ENCODE measurements at regions not wholly inside any gene's neighbourhood (a gene's known extent, or its start where the extent isn't known, plus 50 kb on each side); places are given as distances from the start of the nearest gene placed in this dataset.

DNA sequence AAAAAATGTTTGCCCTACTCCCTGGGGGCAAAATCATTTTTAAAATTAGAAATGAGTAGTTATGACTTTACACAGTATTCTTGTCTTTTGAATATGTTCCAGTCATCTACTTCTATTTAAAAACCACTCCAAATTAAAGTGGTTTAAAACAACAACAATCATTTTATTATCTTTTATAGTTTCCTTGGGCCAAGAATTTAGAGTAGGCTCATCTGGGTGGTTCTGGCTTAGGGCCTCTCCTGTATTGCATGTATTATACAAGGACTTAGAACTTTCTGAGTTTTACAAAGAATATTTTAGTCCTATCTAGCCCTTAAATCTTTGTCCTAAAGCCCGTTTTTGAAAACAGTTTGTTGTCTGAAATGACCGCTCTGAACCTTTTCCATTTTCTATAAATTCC lies 132.5 kb upstream of the INTU start:
- no peaks in the 10 kb centered on the region for H3K9me3 ChIP-seq
- H3K4me1 ChIP-seq: no peaks in the 10 kb centered on the region
- H3K27me3 ChIP-seq: no peaks in the 10 kb centered on the region
- no peak for DNase-seq (ENCODE audit: extremely low spot score in 2 of 2)
- intact Hi-C loops (cut with DNase I): no loop called here
- H3K36me3 ChIP-seq: no peaks in the 10 kb centered on the region
- no peak overlapping the region for H3K27ac ChIP-seq
- TF ChIP-seq POLR2A (IDR thresholded peaks at IDR 0.05) (no peak), CTCF (IDR thresholded peaks at IDR 0.05) (no peak), POLR2AphosphoS5 (IDR thresholded peaks at IDR 0.05; ENCODE audit: insufficient read depth in 1 of 2, low read depth in 1 of 2) (no peak)
- H3K4me3 ChIP-seq: no peak overlapping the region

DNA sequence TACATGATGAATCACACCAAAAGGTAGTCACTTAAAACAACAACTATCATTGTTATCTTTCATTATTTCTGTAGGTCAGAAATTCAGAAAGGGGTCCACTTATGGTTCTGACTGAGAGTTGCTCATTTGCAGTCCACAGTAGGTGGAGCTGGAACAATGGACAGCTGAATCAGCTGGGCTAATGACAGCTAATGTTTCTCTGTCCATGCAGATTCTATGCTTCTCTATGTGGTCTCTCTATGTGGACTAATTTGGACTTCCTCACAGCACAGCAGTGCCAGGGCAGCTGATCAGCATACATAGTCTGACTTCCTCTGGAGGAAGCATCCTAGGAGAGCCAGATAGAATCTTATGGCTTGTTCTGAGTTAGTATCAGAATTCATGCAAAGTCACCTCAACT lies 131.7 kb upstream of the INTU start:
- no peak for TF ChIP-seq POLR2A (IDR thresholded peaks at IDR 0.05)
- TF ChIP-seq POLR2AphosphoS5 (IDR thresholded peaks at IDR 0.05; ENCODE audit: insufficient read depth in 1 of 2, low read depth in 1 of 2): no peak
- TF ChIP-seq CTCF (IDR thresholded peaks at IDR 0.05): no peak
- Histone ChIP-seq H3K9me3 (no peaks in the 10 kb centered on the region), H3K27me3 (no peaks in the 10 kb centered on the region), H3K36me3 (no peaks in the 10 kb centered on the region), H3K27ac (no peak overlapping the region), H3K4me3 (no peak overlapping the region), H3K4me1 (no peaks in the 10 kb centered on the region)
- intact Hi-C loops (cut with DNase I): no loop called here
- DNase-seq (ENCODE audit: extremely low spot score in 2 of 2): no peak

DNA sequence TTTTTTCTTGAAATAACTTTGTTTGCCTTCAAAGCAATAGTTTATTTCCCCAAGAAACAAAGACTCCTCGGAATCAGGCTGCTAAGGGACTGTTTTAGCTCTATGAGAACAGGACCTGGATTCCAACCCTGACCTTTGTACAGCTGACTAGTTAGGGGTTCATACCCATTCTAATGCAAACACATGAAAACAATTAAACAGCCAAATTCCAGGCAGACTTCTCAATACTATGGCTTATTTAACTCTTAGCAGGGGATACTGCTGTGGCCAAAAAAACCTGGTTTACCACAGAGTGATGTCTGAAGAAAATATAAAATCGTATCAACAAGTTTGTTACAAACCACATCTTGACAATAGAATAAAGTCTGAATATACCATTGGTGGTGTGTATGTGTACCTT lies 129.6 kb upstream of the INTU start:
- H3K27me3 ChIP-seq: no peaks in the 10 kb centered on the region
- no peak overlapping the region for H3K27ac ChIP-seq
- intact Hi-C loops (cut with DNase I): no loop called here
- H3K36me3 ChIP-seq: no peaks in the 10 kb centered on the region
- no peak overlapping the region for H3K4me3 ChIP-seq
- DNase-seq (ENCODE audit: extremely low spot score in 2 of 2): no peak
- no peaks in the 10 kb centered on the region for H3K9me3 ChIP-seq
- H3K4me1 ChIP-seq: no peaks in the 10 kb centered on the region
- TF ChIP-seq POLR2AphosphoS5 (IDR thresholded peaks at IDR 0.05; ENCODE audit: insufficient read depth in 1 of 2, low read depth in 1 of 2): no peak
- no peak for TF ChIP-seq POLR2A (IDR thresholded peaks at IDR 0.05)
- TF ChIP-seq CTCF (IDR thresholded peaks at IDR 0.05): no peak

DNA sequence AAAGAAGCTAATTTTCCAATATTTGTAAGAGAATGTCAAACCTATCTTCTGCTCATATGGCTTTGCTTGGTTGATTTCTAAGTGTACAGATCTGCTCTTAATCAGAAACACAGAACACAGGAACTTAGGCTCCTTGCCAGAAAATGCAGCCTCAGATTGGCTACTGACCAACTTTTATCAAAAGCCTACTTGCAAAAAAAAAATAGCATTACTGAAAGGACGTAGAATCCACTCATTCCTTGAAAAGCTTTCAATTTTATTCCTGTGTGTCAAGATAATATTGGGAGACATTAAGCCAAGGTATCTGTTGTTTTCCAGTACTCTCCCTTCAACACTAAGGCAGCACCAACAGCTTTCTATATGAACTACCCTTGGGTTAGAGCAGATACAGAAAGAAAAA lies 127.6 kb upstream of the INTU start:
- TF ChIP-seq POLR2AphosphoS5 (IDR thresholded peaks at IDR 0.05; ENCODE audit: insufficient read depth in 1 of 2, low read depth in 1 of 2): no peak
- no peak for TF ChIP-seq CTCF (IDR thresholded peaks at IDR 0.05)
- TF ChIP-seq POLR2A (IDR thresholded peaks at IDR 0.05): no peak

DNA sequence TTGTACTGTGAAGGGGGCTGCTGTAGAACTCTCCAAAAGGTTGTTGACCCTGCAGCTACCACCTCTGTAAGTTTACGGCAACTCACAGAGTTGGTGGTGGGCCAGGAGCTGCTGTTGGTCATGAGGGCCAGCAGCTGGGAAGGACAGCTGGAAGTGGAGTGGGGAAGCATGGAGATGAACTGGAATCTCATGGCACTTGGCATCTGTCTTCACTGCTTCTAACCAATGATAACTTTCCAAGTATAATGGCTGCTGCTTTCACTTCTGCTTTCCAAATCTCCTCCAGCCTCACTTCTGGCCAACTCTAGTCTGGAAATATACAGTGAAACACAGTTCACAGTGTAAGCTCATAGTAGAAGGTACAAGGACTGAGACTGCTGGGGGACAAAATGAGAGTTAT lies 126.5 kb upstream of the INTU start:
- Histone ChIP-seq H3K4me1 (no peaks in the 10 kb centered on the region), H3K9me3 (no peaks in the 10 kb centered on the region), H3K27ac (no peak overlapping the region), H3K27me3 (no peaks in the 10 kb centered on the region), H3K4me3 (no peak overlapping the region), H3K36me3 (no peaks in the 10 kb centered on the region)
- TF ChIP-seq CTCF (IDR thresholded peaks at IDR 0.05): no peak
- TF ChIP-seq POLR2A (IDR thresholded peaks at IDR 0.05): no peak
- no peak for TF ChIP-seq POLR2AphosphoS5 (IDR thresholded peaks at IDR 0.05; ENCODE audit: insufficient read depth in 1 of 2, low read depth in 1 of 2)
- no peak for DNase-seq (ENCODE audit: extremely low spot score in 2 of 2)
- intact Hi-C loops (cut with DNase I): no loop called here

More for the DNA sequence above, 127.6 kb upstream of the INTU start:
- no peak for DNase-seq (ENCODE audit: extremely low spot score in 2 of 2)
- H3K4me3 ChIP-seq: no peak overlapping the region
- H3K27me3 ChIP-seq: no peaks in the 10 kb centered on the region
- no peaks in the 10 kb centered on the region for H3K36me3 ChIP-seq
- no peaks in the 10 kb centered on the region for H3K9me3 ChIP-seq
- intact Hi-C loops (cut with DNase I): no loop called here
- no peaks in the 10 kb centered on the region for H3K4me1 ChIP-seq
- H3K27ac ChIP-seq: no peak overlapping the region
